ENCODE measurements at regions not wholly inside any gene's neighbourhood (a gene's known extent, or its start where the extent isn't known, plus 50 kb on each side); places are given as distances from the start of the nearest gene placed in this dataset.

- H3K4me2 ChIP-seq (ENCODE audit: low read depth, low read length) = no peak overlapping the region
- no peaks in the 10 kb centered on the region for H4K20me1 ChIP-seq (ENCODE audit: insufficient read depth, low read length)
- no peak overlapping the region for H3K27ac ChIP-seq (ENCODE audit: low read length)
- no peak for DNase-seq
- H3K36me3 ChIP-seq (replicated peaks; ENCODE audit: insufficient read depth, low read length) = no peaks in the 10 kb centered on the region
- H3K9me2 ChIP-seq (replicated peaks; ENCODE audit: insufficient read depth, low read length) = no peaks in the 10 kb centered on the region
- no peak overlapping the region for H3K4me3 ChIP-seq (ENCODE audit: low read length)
- TF ChIP-seq, protein P1, sequence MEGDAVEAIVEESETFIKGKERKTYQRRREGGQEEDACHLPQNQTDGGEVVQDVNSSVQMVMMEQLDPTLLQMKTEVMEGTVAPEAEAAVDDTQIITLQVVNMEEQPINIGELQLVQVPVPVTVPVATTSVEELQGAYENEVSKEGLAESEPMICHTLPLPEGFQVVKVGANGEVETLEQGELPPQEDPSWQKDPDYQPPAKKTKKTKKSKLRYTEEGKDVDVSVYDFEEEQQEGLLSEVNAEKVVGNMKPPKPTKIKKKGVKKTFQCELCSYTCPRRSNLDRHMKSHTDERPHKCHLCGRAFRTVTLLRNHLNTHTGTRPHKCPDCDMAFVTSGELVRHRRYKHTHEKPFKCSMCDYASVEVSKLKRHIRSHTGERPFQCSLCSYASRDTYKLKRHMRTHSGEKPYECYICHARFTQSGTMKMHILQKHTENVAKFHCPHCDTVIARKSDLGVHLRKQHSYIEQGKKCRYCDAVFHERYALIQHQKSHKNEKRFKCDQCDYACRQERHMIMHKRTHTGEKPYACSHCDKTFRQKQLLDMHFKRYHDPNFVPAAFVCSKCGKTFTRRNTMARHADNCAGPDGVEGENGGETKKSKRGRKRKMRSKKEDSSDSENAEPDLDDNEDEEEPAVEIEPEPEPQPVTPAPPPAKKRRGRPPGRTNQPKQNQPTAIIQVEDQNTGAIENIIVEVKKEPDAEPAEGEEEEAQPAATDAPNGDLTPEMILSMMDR (IDR thresholded peaks at IDR 0.05; ENCODE audit: low read length) = no peak
- TF ChIP-seq EZH2 (optimal IDR thresholded peaks at IDR 0.05; ENCODE audit: low read depth, low read length) (no peak), EZH2phosphoT487 (IDR thresholded peaks at IDR 0.05; ENCODE audit: low read length) (no peak)
- no peaks in the 10 kb centered on the region for H3K4me1 ChIP-seq (ENCODE audit: low read length)
- no peak overlapping the region for H3K9ac ChIP-seq (ENCODE audit: low read length)
- no peak overlapping the region for H2AFZ ChIP-seq (ENCODE audit: low read length)
- no peaks in the 10 kb centered on the region for H3K9me3 ChIP-seq (replicated peaks; ENCODE audit: insufficient read depth, low read length)
- no peaks in the 10 kb centered on the region for H3K27me3 ChIP-seq (replicated peaks; ENCODE audit: insufficient read depth, low read length)
- no peaks in the 10 kb centered on the region for H3K79me2 ChIP-seq (ENCODE audit: low read length)
- H3F3A ChIP-seq (ENCODE audit: insufficient read depth, low read length) = no peaks in the 10 kb centered on the region
These were observed 323.1 kb downstream of the ZPLD1 start for GRCh38 chr3:102757950-102758349.

GRCh38 chr3:102761766-102762165 lies 327.0 kb downstream of the ZPLD1 start:
- Histone ChIP-seq H2AFZ (ENCODE audit: low read length) (no peak overlapping the region), H4K20me1 (ENCODE audit: insufficient read depth, low read length) (no peaks in the 10 kb centered on the region), H3K4me3 (ENCODE audit: low read length) (no peak overlapping the region), H3K4me2 (ENCODE audit: low read depth, low read length) (no peak overlapping the region), H3K79me2 (ENCODE audit: low read length) (no peaks in the 10 kb centered on the region), H3K36me3 (replicated peaks; ENCODE audit: insufficient read depth, low read length) (no peaks in the 10 kb centered on the region), H3F3A (ENCODE audit: insufficient read depth, low read length) (no peaks in the 10 kb centered on the region), H3K9me2 (replicated peaks; ENCODE audit: insufficient read depth, low read length) (no peaks in the 10 kb centered on the region), H3K9ac (ENCODE audit: low read length) (no peak overlapping the region), H3K27ac (ENCODE audit: low read length) (no peak overlapping the region), H3K4me1 (ENCODE audit: low read length) (no peaks in the 10 kb centered on the region), H3K9me3 (replicated peaks; ENCODE audit: insufficient read depth, low read length) (no peaks in the 10 kb centered on the region), H3K27me3 (replicated peaks; ENCODE audit: insufficient read depth, low read length) (no peaks in the 10 kb centered on the region)
- DNase-seq = no peak
- TF ChIP-seq EZH2phosphoT487 (IDR thresholded peaks at IDR 0.05; ENCODE audit: low read length) (no peak), EZH2 (optimal IDR thresholded peaks at IDR 0.05; ENCODE audit: low read depth, low read length) (no peak)
- TF ChIP-seq, protein P1 (IDR thresholded peaks at IDR 0.05; ENCODE audit: low read length) = no peak

DNA sequence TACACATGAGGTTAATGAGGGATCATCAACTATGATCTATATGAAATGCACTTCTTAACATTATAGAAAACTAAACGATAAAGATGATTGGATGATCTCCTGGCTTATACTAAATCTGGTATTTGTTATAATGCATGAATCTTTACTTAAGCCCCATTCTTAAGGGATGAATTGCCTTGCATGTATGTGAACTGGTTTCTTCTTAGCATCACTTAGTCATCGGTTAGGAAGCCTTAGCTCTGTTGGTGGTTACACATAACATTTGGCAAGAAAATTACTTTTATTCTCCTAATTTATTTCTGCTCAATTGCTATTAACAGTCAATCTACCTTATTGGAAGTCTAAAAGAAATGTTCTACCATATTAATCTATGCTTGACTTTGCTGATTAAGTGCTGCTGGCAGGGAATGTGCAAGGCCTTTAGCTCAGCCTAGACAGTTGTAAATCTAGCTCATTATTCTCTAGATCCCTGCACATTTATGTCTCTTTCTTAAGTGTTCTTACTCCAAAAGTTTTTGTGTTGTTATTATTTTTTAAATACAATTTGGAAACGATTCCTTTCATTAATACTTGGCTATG lies 356.0 kb downstream of the ZPLD1 start:
- DNase-seq = no peak
- Histone ChIP-seq H3K9ac (ENCODE audit: low read length) (no peak overlapping the region), H3K9me3 (replicated peaks; ENCODE audit: insufficient read depth, low read length) (no peaks in the 10 kb centered on the region), H3K9me2 (replicated peaks; ENCODE audit: insufficient read depth, low read length) (no peaks in the 10 kb centered on the region), H3K4me3 (ENCODE audit: low read length) (no peak overlapping the region), H4K20me1 (ENCODE audit: insufficient read depth, low read length) (no peaks in the 10 kb centered on the region), H2AFZ (ENCODE audit: low read length) (no peak overlapping the region), H3F3A (ENCODE audit: insufficient read depth, low read length) (no peaks in the 10 kb centered on the region), H3K4me1 (ENCODE audit: low read length) (no peaks in the 10 kb centered on the region), H3K79me2 (ENCODE audit: low read length) (no peaks in the 10 kb centered on the region), H3K27ac (ENCODE audit: low read length) (no peak overlapping the region), H3K36me3 (replicated peaks; ENCODE audit: insufficient read depth, low read length) (no peaks in the 10 kb centered on the region), H3K27me3 (replicated peaks; ENCODE audit: insufficient read depth, low read length) (no peaks in the 10 kb centered on the region), H3K4me2 (ENCODE audit: low read depth, low read length) (no peak overlapping the region)
- TF ChIP-seq, protein P1 (IDR thresholded peaks at IDR 0.05; ENCODE audit: low read length) = no peak
- no peak for TF ChIP-seq EZH2 (optimal IDR thresholded peaks at IDR 0.05; ENCODE audit: low read depth, low read length)
- no peak for TF ChIP-seq EZH2phosphoT487 (IDR thresholded peaks at IDR 0.05; ENCODE audit: low read length)

All from MM.1S (cell line).